ENCODE measurements at regions not wholly inside any gene's neighbourhood (a gene's known extent, or its start where the extent isn't known, plus 50 kb on each side); places are given as distances from the start of the nearest gene placed in this dataset.

GRCh38 chr11:97729546-97730272, 1291.0 kb upstream of the CNTN5 start:
- no peak for DNase-seq (ENCODE audit: insufficient read length, low spot score)
- FAIRE-seq = no peak
- no peak for TF ChIP-seq PAX5 (IDR thresholded peaks at IDR 0.05; ENCODE audit: insufficient read depth, low read length, severe bottlenecking)
- no peak for TF ChIP-seq SPI1 (IDR thresholded peaks at IDR 0.05; ENCODE audit: low read depth, low read length)
- TF ChIP-seq POLR2A (IDR thresholded peaks at IDR 0.05; ENCODE audit: low read depth, low read length) = no peak
- no peak for TF ChIP-seq POLR2AphosphoS5 (IDR thresholded peaks at IDR 0.05; ENCODE audit: low read depth, low read length)
- TF ChIP-seq POU2F2 (IDR thresholded peaks at IDR 0.05; ENCODE audit: low read depth, low read length) = no peak
- no peak for TF ChIP-seq TAF1 (IDR thresholded peaks at IDR 0.05; ENCODE audit: low read depth, low read length)

DNA sequence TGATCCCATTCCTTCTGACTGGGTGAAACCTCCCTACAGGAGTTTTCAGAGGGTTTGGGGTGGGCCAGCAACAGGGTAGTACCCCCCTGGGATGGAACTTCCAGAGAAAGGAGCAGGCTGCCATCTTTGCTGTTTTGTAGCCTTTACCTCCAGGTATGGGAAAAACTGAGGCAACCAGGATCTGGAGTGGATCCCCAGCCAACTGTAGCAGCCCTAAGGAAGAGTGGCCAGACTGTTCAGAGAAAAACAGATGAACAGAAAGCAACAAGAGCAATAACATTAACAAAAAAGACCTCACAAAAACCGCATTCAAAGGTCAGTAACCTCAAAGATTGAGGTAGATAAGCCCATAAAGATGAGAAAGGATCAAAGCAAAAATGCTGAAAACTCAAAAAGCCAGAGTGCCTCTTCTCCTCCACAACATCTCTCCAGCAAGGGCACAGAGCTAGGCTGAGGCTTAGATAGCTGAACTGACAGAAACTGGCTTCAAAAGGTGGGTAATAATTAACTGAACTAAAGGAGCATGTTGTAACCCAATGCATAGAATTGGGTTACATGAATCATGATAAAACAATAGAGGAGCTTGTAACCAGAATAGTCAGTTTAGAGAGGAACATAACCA, 1288.6 kb upstream of the CNTN5 start:
- TF ChIP-seq POU2F2 (IDR thresholded peaks at IDR 0.05; ENCODE audit: low read depth, low read length) = no peak
- no peak for TF ChIP-seq POLR2A (IDR thresholded peaks at IDR 0.05; ENCODE audit: low read depth, low read length)
- no peak for TF ChIP-seq SPI1 (IDR thresholded peaks at IDR 0.05; ENCODE audit: low read depth, low read length)
- no peak for TF ChIP-seq TAF1 (IDR thresholded peaks at IDR 0.05; ENCODE audit: low read depth, low read length)
- TF ChIP-seq PAX5 (IDR thresholded peaks at IDR 0.05; ENCODE audit: insufficient read depth, low read length, severe bottlenecking) = no peak
- TF ChIP-seq POLR2AphosphoS5 (IDR thresholded peaks at IDR 0.05; ENCODE audit: low read depth, low read length) = no peak
- no peak for DNase-seq (ENCODE audit: insufficient read length, low spot score)
- FAIRE-seq = no peak

GRCh38 chr11:97738751-97739150, 1282.0 kb upstream of the CNTN5 start:
- no peak for TF ChIP-seq POU2F2 (IDR thresholded peaks at IDR 0.05; ENCODE audit: low read depth, low read length)
- no peak for TF ChIP-seq PAX5 (IDR thresholded peaks at IDR 0.05; ENCODE audit: insufficient read depth, low read length, severe bottlenecking)
- no peak for TF ChIP-seq POLR2AphosphoS5 (IDR thresholded peaks at IDR 0.05; ENCODE audit: low read depth, low read length)
- DNase-seq (ENCODE audit: insufficient read length, low spot score) (no peak), FAIRE-seq (no peak)

DNA sequence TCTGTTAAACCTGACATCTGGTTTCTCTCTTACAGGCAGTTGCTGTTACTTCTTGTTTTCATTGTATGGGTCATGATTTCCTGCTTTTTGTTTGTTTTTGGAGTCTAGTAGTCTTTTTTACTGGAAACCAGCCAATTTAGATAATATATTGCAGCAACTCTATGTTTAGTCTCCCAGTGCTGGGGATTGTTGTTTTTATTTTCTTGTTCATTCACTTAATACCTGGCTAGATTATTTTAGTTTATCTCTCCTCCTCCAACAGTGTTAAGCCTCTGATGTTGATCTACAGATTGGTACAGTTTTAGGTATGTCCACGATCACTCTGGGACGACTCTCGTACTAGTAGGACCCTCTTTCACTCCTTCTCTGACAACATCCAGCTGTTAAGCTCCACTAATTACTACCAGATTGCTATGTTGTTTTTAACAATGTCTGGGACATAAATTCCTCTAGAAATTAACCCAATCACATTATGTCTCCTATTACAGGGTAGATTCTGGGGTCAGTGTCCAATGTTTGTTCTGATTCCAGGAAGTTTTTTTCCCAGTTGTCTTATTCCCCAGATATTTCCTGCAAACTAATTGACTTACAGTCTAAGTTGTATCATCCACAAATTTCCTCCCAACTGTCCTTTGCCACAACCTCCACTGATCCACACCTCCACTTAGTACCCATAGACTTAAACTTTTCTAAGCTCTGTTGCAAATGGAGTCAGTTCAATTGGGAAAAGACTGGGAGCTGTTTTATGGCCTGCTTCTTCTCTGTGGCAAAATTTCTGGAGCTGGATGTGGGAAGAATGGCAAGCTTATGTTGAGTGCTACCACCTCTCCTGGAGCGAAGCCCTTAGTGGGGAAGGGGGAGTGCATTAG, 1280.6 kb upstream of the CNTN5 start:
- TF ChIP-seq POLR2AphosphoS5 (IDR thresholded peaks at IDR 0.05; ENCODE audit: low read depth, low read length) = no peak
- TF ChIP-seq PAX5 (IDR thresholded peaks at IDR 0.05; ENCODE audit: insufficient read depth, low read length, severe bottlenecking) = no peak
- no peak for TF ChIP-seq POU2F2 (IDR thresholded peaks at IDR 0.05; ENCODE audit: low read depth, low read length)
- TF ChIP-seq SPI1 (IDR thresholded peaks at IDR 0.05; ENCODE audit: low read depth, low read length) = no peak
- TF ChIP-seq TAF1 (IDR thresholded peaks at IDR 0.05; ENCODE audit: low read depth, low read length) = no peak
- no peak for TF ChIP-seq POLR2A (IDR thresholded peaks at IDR 0.05; ENCODE audit: low read depth, low read length)
- DNase-seq (ENCODE audit: insufficient read length, low spot score) (no peak), FAIRE-seq (no peak)

DNA sequence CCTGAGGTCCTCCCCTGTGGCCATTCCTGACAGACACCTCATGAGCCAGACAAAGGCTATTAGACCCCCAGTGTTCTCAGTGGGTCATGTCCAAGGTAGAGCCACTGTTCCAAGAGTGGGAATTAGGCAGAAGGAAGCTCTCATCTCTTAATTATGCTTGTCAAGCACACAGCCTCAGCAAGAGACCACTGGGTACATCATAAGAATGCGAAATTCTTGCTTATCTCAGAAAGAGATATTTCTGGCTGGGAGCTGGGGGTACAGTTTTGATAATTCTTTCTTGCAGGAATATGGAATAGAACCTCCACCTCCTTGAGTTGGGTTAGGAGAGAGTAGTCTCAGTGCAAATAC, 1280.0 kb upstream of the CNTN5 start:
- no peak for DNase-seq (ENCODE audit: insufficient read length, low spot score)
- no peak for TF ChIP-seq TAF1 (IDR thresholded peaks at IDR 0.05; ENCODE audit: low read depth, low read length)
- TF ChIP-seq PAX5 (IDR thresholded peaks at IDR 0.05; ENCODE audit: insufficient read depth, low read length, severe bottlenecking) = no peak
- no peak for TF ChIP-seq POLR2A (IDR thresholded peaks at IDR 0.05; ENCODE audit: low read depth, low read length)
- no peak for TF ChIP-seq POU2F2 (IDR thresholded peaks at IDR 0.05; ENCODE audit: low read depth, low read length)
- no peak for TF ChIP-seq POLR2AphosphoS5 (IDR thresholded peaks at IDR 0.05; ENCODE audit: low read depth, low read length)
- TF ChIP-seq SPI1 (IDR thresholded peaks at IDR 0.05; ENCODE audit: low read depth, low read length) = no peak
- no peak for FAIRE-seq

- DNase-seq (ENCODE audit: insufficient read length, low spot score) (no peak), FAIRE-seq (no peak)
- TF ChIP-seq POLR2A (IDR thresholded peaks at IDR 0.05; ENCODE audit: low read depth, low read length) = no peak
- no peak for TF ChIP-seq TAF1 (IDR thresholded peaks at IDR 0.05; ENCODE audit: low read depth, low read length)
- no peak for TF ChIP-seq POU2F2 (IDR thresholded peaks at IDR 0.05; ENCODE audit: low read depth, low read length)
- TF ChIP-seq PAX5 (IDR thresholded peaks at IDR 0.05; ENCODE audit: insufficient read depth, low read length, severe bottlenecking) = no peak
These were observed 1278.0 kb upstream of the CNTN5 start for GRCh38 chr11:97742717-97743116.

- TF ChIP-seq PAX5 (IDR thresholded peaks at IDR 0.05; ENCODE audit: insufficient read depth, low read length, severe bottlenecking) (no peak), POU2F2 (IDR thresholded peaks at IDR 0.05; ENCODE audit: low read depth, low read length) (no peak)
- DNase-seq (ENCODE audit: insufficient read length, low spot score) = no peak
- no peak for FAIRE-seq
These were observed 1277.5 kb upstream of the CNTN5 start for GRCh38 chr11:97743205-97743742.

DNA sequence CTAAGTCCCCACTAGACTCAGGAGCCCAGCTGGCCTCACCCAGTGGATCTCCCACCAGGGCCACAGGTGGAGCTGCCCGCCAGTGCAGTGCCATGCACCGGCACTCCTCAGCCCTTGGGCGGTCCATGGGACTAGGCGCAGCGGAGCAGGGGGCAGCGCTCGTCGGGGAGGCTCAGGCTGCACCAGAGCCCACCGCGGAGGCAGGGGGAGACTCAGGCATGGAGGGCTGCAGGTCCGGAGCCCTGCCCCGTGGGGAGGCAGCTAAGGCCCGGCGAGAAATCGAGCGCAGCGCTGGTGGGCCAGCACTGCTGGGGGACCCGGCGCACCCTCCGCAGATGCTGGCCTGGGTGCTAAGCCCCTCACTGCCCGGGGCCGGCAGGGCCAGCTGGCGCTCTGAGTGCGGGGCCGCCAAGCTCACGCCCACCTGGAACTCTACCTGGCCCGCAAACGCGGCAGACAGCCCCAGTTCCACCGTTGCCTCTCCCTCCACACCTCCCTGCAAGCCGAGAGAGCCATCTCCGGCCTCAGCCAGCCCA, 1275.2 kb upstream of the CNTN5 start:
- FAIRE-seq = no peak
- TF ChIP-seq TAF1 (IDR thresholded peaks at IDR 0.05; ENCODE audit: low read depth, low read length) = no peak
- TF ChIP-seq SPI1 (IDR thresholded peaks at IDR 0.05; ENCODE audit: low read depth, low read length) = no peak
- no peak for TF ChIP-seq POU2F2 (IDR thresholded peaks at IDR 0.05; ENCODE audit: low read depth, low read length)
- no peak for TF ChIP-seq POLR2A (IDR thresholded peaks at IDR 0.05; ENCODE audit: low read depth, low read length)
- TF ChIP-seq PAX5 (IDR thresholded peaks at IDR 0.05; ENCODE audit: insufficient read depth, low read length, severe bottlenecking) = no peak
- TF ChIP-seq POLR2AphosphoS5 (IDR thresholded peaks at IDR 0.05; ENCODE audit: low read depth, low read length) = no peak

DNA sequence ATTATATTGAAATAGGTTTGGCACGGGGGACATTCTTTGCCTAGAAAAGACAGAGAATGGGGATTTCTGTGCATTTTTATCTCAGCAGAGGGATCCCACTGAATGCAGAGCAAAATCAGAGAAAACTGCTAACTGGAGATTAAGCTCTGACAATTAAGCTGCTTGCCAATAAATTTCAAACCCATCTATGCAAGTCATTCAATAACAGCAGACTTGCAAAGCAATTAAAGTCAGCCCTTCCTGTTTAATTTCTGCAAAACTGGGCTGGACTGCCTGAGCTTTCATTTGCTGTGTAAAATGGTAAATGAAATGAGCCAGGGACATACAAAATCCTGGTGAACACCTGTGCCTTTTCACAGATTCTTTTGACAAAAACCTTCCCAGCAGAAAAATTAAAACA, 1273.9 kb upstream of the CNTN5 start:
- DNase-seq (ENCODE audit: insufficient read length, low spot score) (no peak), FAIRE-seq (no peak)
- TF ChIP-seq POLR2AphosphoS5 (IDR thresholded peaks at IDR 0.05; ENCODE audit: low read depth, low read length) (no peak), POLR2A (IDR thresholded peaks at IDR 0.05; ENCODE audit: low read depth, low read length) (no peak), SPI1 (IDR thresholded peaks at IDR 0.05; ENCODE audit: low read depth, low read length) (no peak), PAX5 (IDR thresholded peaks at IDR 0.05; ENCODE audit: insufficient read depth, low read length, severe bottlenecking) (no peak), TAF1 (IDR thresholded peaks at IDR 0.05; ENCODE audit: low read depth, low read length) (no peak), POU2F2 (IDR thresholded peaks at IDR 0.05; ENCODE audit: low read depth, low read length) (no peak)

More for the DNA sequence above, 1275.2 kb upstream of the CNTN5 start:
- no peak for DNase-seq (ENCODE audit: insufficient read length, low spot score)

All from GM12891 (cell line).